NT2/D1 (cell line): ENCODE measurements at regions not wholly inside any gene's neighbourhood (a gene's known extent, or its start where the extent isn't known, plus 50 kb on each side); places are given as distances from the start of the nearest gene placed in this dataset.

Source experiments
- SUZ12 ChIP-seq: IDR thresholded peaks from 2 replicates; pipeline ENCODE4 v1.6.1; 2011; ENCODE audit not compliant: insufficient read length, insufficient read depth; ENCODE audit errors: extremely low read depth
- ZNF274 ChIP-seq: IDR thresholded peaks from 2 replicates; pipeline ENCODE4 v1.6.1; 2011; ENCODE audit warnings: mild to moderate bottlenecking, low read depth, low read length

GRCh38 chr5:155729684-155730059, 597.3 kb upstream of the SGCD start:
- TF ChIP-seq ZNF274 (no peak), SUZ12 (no peak)
